Tibial artery (tissue), 4 donors: ENCODE measurements at regions not wholly inside any gene's neighbourhood (a gene's known extent, or its start where the extent isn't known, plus 50 kb on each side); places are given as distances from the start of the nearest gene placed in this dataset.

Experiments
- DNase-seq, 2 donors: peaks; one replicate each; pipeline ENCODE4 v3.0.0-alpha.2; 2019
- H3K27ac ChIP-seq, 2 donors: fragments of 200-600 bp; sonication (generic) in 1 of 2; 1 replicate in 1 of 2; 2 replicates in 1 of 2; pipeline ENCODE4 v1.5.1; 2018 to 2019; ENCODE audit warnings: mild to moderate bottlenecking in 1 of 2
- H3K27me3 ChIP-seq, 2 donors: fragments of 200-600 bp; sonication (generic) in 1 of 2; one replicate each; pipeline versions ENCODE4 v1.5.1 to v1.6.0; 2016 to 2019
- H3K36me3 ChIP-seq, 3 donors: fragments of 200-600 bp; sonication (generic) in 2 of 3; one replicate each; pipeline ENCODE4 v1.5.1; 2016 to 2019; ENCODE audit warnings: mild to moderate bottlenecking in 2 of 3
- H3K4me1 ChIP-seq, 4 donors: fragments of 200-600 bp; sonication (generic) in 2 of 4; 1 replicate in 3 of 4; 2 replicates in 1 of 4; pipeline ENCODE4 v1.5.1; 2016 to 2019
- H3K4me3 ChIP-seq, 2 donors: fragments of 200-600 bp; sonication (generic) in 1 of 2; 1 replicate in 1 of 2; 2 replicates in 1 of 2; pipeline ENCODE4 v1.5.1; 2018 to 2019; ENCODE audit warnings: mild to moderate bottlenecking in 2 of 2
- H3K9me3 ChIP-seq, 3 donors: fragments of 200-600 bp; sonication (generic) in 1 of 3; one replicate each; pipeline ENCODE4 v1.5.1; 2016 to 2019
- CTCF ChIP-seq, 2 experiments: fragments of 200-600 bp in 1 of 2; fragments of 450-650 bp in 1 of 2; IDR thresholded peaks; one replicate each; pipeline ENCODE4 v1.5.1; 2017 to 2019; ENCODE audit warnings: antibody characterized with exemption in 2 of 2, mild to moderate bottlenecking in 1 of 2, moderate library complexity in 1 of 2
- intact Hi-C: fragments of 100-400 bp; cut with DNase I; formaldehyde crosslinking; loops from one replicate; pipeline ENCODE4 v1.15.0; 2023; ENCODE audit warnings: low total_unique reads

GRCh38 chr11:39078465-39078864, 2381.0 kb downstream of the LRRC4C start:
- intact Hi-C loops: no loop called here
- H3K9me3 ChIP-seq: peaks cover 0 to 4% (median 0%) of the 10 kb centered on the region in 3 donors
- no peaks in the 10 kb centered on the region for H3K4me1 ChIP-seq
- no peak overlapping the region for H3K4me3 ChIP-seq
- H3K27ac ChIP-seq: no peak overlapping the region
- H3K36me3 ChIP-seq: no peaks in the 10 kb centered on the region
- no peak for DNase-seq
- no peak for TF ChIP-seq CTCF (IDR thresholded peaks at IDR 0.05)
- no peaks in the 10 kb centered on the region for H3K27me3 ChIP-seq

GRCh38 chr11:39037611-39038010, 2421.8 kb downstream of the LRRC4C start:
- no peak for TF ChIP-seq CTCF (IDR thresholded peaks at IDR 0.05)
- intact Hi-C loops: no loop called here
- no peak overlapping the region for H3K27ac ChIP-seq
- H3K4me1 ChIP-seq: no peaks in the 10 kb centered on the region
- no peaks in the 10 kb centered on the region for H3K27me3 ChIP-seq
- no peak for DNase-seq
- H3K4me3 ChIP-seq: no peak overlapping the region
- H3K36me3 ChIP-seq: no peaks in the 10 kb centered on the region
- H3K9me3 ChIP-seq: no peaks in the 10 kb centered on the region

- no peak overlapping the region for H3K27ac ChIP-seq
- no peaks in the 10 kb centered on the region for H3K9me3 ChIP-seq
- intact Hi-C loops: no loop called here
- no peak for DNase-seq
- no peak overlapping the region for H3K4me3 ChIP-seq
- no peak for TF ChIP-seq CTCF (IDR thresholded peaks at IDR 0.05)
- no peaks in the 10 kb centered on the region for H3K4me1 ChIP-seq
- no peaks in the 10 kb centered on the region for H3K36me3 ChIP-seq
- no peaks in the 10 kb centered on the region for H3K27me3 ChIP-seq
Observed at GRCh38 chr11:39036021-39036420, 2423.4 kb downstream of the LRRC4C start.

- H3K9me3 ChIP-seq: no peaks in the 10 kb centered on the region
- intact Hi-C loops: no loop called here
- H3K27ac ChIP-seq: no peak overlapping the region
- no peak for TF ChIP-seq CTCF (IDR thresholded peaks at IDR 0.05)
- H3K36me3 ChIP-seq: no peaks in the 10 kb centered on the region
- H3K4me3 ChIP-seq: no peak overlapping the region
- no peaks in the 10 kb centered on the region for H3K4me1 ChIP-seq
- H3K27me3 ChIP-seq: no peaks in the 10 kb centered on the region
- DNase-seq: no peak
Observed at GRCh38 chr11:39021539-39021938, 2423.5 kb upstream of the RAG2 start.

GRCh38 chr11:39011797-39012196, 2413.8 kb upstream of the RAG2 start:
- no peaks in the 10 kb centered on the region for H3K4me1 ChIP-seq
- TF ChIP-seq CTCF (IDR thresholded peaks at IDR 0.05): no peak
- no peak overlapping the region for H3K27ac ChIP-seq
- no peaks in the 10 kb centered on the region for H3K27me3 ChIP-seq
- intact Hi-C loops: no loop called here
- H3K4me3 ChIP-seq: no peak overlapping the region
- no peaks in the 10 kb centered on the region for H3K9me3 ChIP-seq
- no peaks in the 10 kb centered on the region for H3K36me3 ChIP-seq
- DNase-seq: no peak

- H3K27ac ChIP-seq: no peak overlapping the region
- intact Hi-C loops: no loop called here
- no peaks in the 10 kb centered on the region for H3K36me3 ChIP-seq
- no peaks in the 10 kb centered on the region for H3K27me3 ChIP-seq
- no peaks in the 10 kb centered on the region for H3K4me1 ChIP-seq
- H3K4me3 ChIP-seq: no peak overlapping the region
- H3K9me3 ChIP-seq: no peaks in the 10 kb centered on the region
- TF ChIP-seq CTCF (IDR thresholded peaks at IDR 0.05): no peak
- no peak for DNase-seq
Observed at GRCh38 chr11:38990841-38991240, 2392.8 kb upstream of the RAG2 start.
